ENCODE measurements at regions not wholly inside any gene's neighbourhood (a gene's known extent, or its start where the extent isn't known, plus 50 kb on each side); places are given as distances from the start of the nearest gene placed in this dataset.

- DNase-seq (ENCODE audit: low read depth): no peak
- no peak overlapping the region for H3K4me3 ChIP-seq (ENCODE audit: low read length)
- no peak for TF ChIP-seq CTCF (IDR thresholded peaks at IDR 0.05; ENCODE audit: insufficient read depth, low read depth, low read length, missing control alignments)
Observed at GRCh38 chr3:95627697-95628096, 1186.7 kb upstream of the EPHA6 start.

GRCh38 chr3:95629802-95630201 lies 1184.6 kb upstream of the EPHA6 start:
- no peak for DNase-seq (ENCODE audit: low read depth)
- no peak for TF ChIP-seq CTCF (IDR thresholded peaks at IDR 0.05; ENCODE audit: insufficient read depth, low read depth, low read length, missing control alignments)

GRCh38 chr3:95645291-95645690 lies 1169.1 kb upstream of the EPHA6 start:
- TF ChIP-seq CTCF (IDR thresholded peaks at IDR 0.05; ENCODE audit: insufficient read depth, low read depth, low read length, missing control alignments): no peak
- no peak for DNase-seq (ENCODE audit: low read depth)
- H3K4me3 ChIP-seq (ENCODE audit: low read length): no peak overlapping the region

More at GRCh38 chr3:95629802-95630201, 1184.6 kb upstream of the EPHA6 start:
- no peak overlapping the region for H3K4me3 ChIP-seq (ENCODE audit: low read length)

- TF ChIP-seq CTCF (IDR thresholded peaks at IDR 0.05; ENCODE audit: insufficient read depth, low read depth, low read length, missing control alignments): no peak
- no peak overlapping the region for H3K4me3 ChIP-seq (ENCODE audit: low read length)
- DNase-seq (ENCODE audit: low read depth): no peak
Observed at GRCh38 chr3:95654570-95655362, 1159.6 kb upstream of the EPHA6 start.

DNA sequence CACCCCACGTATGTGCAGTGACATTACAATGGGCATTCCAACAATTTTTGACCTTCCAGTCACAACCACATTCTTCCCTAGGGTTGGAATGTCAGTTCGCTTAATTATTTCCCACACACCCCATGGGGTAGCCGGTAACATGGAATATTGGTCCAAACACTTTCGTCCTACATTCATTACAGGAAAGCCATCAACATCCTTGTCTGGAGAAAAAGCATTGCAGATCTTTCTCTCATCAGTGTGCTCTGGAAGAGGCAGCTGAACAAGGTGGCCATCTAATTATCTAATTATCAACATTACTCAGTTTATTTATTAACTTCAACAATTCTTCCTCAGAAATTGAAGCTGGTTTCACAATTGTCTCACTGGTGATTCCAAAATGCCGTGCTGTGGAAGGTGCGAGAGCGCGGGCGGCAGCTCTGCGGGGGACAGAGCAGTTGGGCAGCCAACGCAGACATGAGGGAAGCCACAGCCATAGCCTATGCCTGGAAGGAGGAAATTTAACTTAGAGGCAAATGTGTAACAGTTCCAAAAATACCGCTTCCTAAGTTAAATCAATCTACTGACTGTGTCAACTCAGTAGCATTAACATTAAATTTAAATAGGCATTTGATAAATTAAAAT lies 1158.9 kb upstream of the EPHA6 start:
- no peak for TF ChIP-seq CTCF (IDR thresholded peaks at IDR 0.05; ENCODE audit: insufficient read depth, low read depth, low read length, missing control alignments)
- no peak for DNase-seq (ENCODE audit: low read depth)
- H3K4me3 ChIP-seq (ENCODE audit: low read length): no peak overlapping the region

DNA sequence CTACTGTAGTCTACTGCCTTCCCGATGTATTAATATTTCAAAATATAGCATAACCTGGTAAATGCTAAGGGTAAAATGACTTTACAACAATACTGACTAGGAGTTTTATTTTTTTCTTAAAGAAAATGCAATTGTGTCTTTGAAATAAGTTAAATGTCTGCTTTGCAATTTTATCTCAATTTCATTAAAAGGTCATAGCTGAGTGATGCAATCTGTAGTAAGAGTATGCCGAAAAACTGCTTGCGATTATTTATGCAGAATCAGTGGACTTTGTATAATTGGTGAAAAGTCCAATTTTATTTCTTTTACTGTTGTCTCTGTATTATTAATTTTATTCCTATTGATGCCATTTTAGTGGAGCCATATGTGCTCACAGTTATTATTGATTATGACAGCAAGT lies 1143.6 kb upstream of the EPHA6 start:
- no peak overlapping the region for H3K4me3 ChIP-seq (ENCODE audit: low read length)
- no peak for DNase-seq (ENCODE audit: low read depth)
- TF ChIP-seq CTCF (IDR thresholded peaks at IDR 0.05; ENCODE audit: insufficient read depth, low read depth, low read length, missing control alignments): no peak

All from epithelial cell of esophagus (primary cell).